ENCODE measurements at regions not wholly inside any gene's neighbourhood (a gene's known extent, or its start where the extent isn't known, plus 50 kb on each side); places are given as distances from the start of the nearest gene placed in this dataset.
A peak's percentile ranks its signal among the peaks of the same experiment; 100 is the strongest.

DNA sequence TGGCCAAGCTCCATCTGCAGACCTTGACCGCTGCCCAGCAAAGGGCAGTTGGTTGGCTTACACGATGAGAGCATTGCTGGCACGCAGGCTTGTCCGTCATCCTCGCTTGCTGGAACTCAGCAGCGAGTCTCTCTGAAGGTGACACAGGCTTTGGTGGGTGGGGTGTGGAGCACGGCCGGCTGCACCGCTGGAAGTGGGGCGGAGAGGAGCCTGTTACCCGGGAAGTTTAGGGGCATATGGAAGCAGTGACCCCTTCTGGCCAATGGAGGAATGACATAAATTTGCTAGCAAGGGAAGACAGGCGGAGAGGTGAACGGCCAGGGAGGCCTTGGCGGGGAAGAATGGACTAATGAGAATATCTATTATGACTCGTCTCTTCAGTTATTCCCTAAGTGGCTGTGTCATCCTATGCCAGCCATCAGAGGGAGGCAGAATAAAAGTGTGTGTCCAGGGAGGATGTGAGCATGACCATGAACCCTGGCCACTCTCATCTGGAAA, 65.9 kb upstream of the SDK2 start:
- no CpG with 5 or more reads among the region's 15 CpGs for WGBS (ENCODE audit: extremely low coverage, insufficient coverage, low lambda C conversion rate)
- no peak overlapping the region for H2BK5ac ChIP-seq (ENCODE audit: low read length)

DNA sequence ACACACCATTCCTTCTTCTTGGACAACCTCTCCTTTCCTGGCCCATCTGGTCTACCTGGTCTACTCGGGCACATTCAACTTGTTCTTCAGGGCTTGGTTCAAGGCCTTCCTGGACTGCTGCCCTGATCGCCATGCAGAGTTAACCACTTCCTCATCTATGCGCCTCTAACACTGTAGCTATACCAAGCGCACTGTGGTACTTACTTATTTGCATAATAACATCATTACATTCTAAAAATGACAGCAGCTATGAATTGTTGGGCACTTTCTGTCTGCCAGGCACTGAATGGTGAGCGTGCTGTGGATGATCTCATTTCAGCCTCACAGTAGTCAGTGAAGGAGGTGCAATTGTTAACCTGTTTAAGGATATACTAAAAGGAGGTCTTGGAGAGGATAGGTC, 66.9 kb upstream of the SDK2 start:
- no peak overlapping the region for H3K9ac ChIP-seq (ENCODE audit: low read length)
- no peak overlapping the region for H3K56ac ChIP-seq (ENCODE audit: low read length)
- DNase-seq: no peak
- no peaks in the 10 kb centered on the region for H3K27me3 ChIP-seq (ENCODE audit: insufficient read depth, low read length, poor library complexity)
- no peak overlapping the region for H3K23ac ChIP-seq (ENCODE audit: low read length)
- no peaks in the 10 kb centered on the region for H3K79me1 ChIP-seq (ENCODE audit: low read length)
- no peak overlapping the region for H2AK5ac ChIP-seq (ENCODE audit: low read length)
- no peak overlapping the region for H3K18ac ChIP-seq (ENCODE audit: low read length)
- no peak overlapping the region for H2BK15ac ChIP-seq (replicated peaks; ENCODE audit: low read depth)
- H3K27ac ChIP-seq (ENCODE audit: low read depth, low read length): no peak overlapping the region
- H4K8ac ChIP-seq (ENCODE audit: low read depth, low read length): no peak overlapping the region
- H2BK5ac ChIP-seq (ENCODE audit: low read length): no peak overlapping the region
- H4K5ac ChIP-seq (ENCODE audit: low read length): no peak overlapping the region
- no CpG with 5 or more reads among the region's 5 CpGs for WGBS (ENCODE audit: extremely low coverage, insufficient coverage, low lambda C conversion rate)
- H2BK120ac ChIP-seq (ENCODE audit: low read depth, low read length): no peak overlapping the region
- H3K4me2 ChIP-seq (ENCODE audit: low read length): no peak overlapping the region
- no peak overlapping the region for H3K4ac ChIP-seq (ENCODE audit: low read depth, low read length)
- H3K4me1 ChIP-seq (ENCODE audit: control insufficient read depth, low read depth, low read length): no peaks in the 10 kb centered on the region
- H3K36me3 ChIP-seq (ENCODE audit: control insufficient read depth, insufficient read depth, low read length): no peaks in the 10 kb centered on the region
- no peaks in the 10 kb centered on the region for H3K79me2 ChIP-seq (ENCODE audit: control insufficient read depth, insufficient read depth, low read length)
- no peak overlapping the region for H3K4me3 ChIP-seq (ENCODE audit: low read length)

More for the DNA sequence above, 65.9 kb upstream of the SDK2 start:
- no peaks in the 10 kb centered on the region for H3K79me2 ChIP-seq (ENCODE audit: control insufficient read depth, insufficient read depth, low read length)
- DNase-seq: peak; percentile 82
- H4K5ac ChIP-seq (ENCODE audit: low read length): no peak overlapping the region
- peak overlapping the region; percentile 12 for H3K9ac ChIP-seq (ENCODE audit: low read length)
- no peak overlapping the region for H3K23ac ChIP-seq (ENCODE audit: low read length)
- no peak overlapping the region for H3K27ac ChIP-seq (ENCODE audit: low read depth, low read length)
- H3K4me3 ChIP-seq (ENCODE audit: low read length): no peak overlapping the region
- no peaks in the 10 kb centered on the region for H3K27me3 ChIP-seq (ENCODE audit: insufficient read depth, low read length, poor library complexity)
- H2BK120ac ChIP-seq (ENCODE audit: low read depth, low read length): no peak overlapping the region
- H3K79me1 ChIP-seq (ENCODE audit: low read length): no peaks in the 10 kb centered on the region
- H3K4me1 ChIP-seq (ENCODE audit: control insufficient read depth, low read depth, low read length): no peaks in the 10 kb centered on the region
- H4K8ac ChIP-seq (ENCODE audit: low read depth, low read length): no peak overlapping the region
- H2AK5ac ChIP-seq (ENCODE audit: low read length): no peak overlapping the region
- no peak overlapping the region for H3K56ac ChIP-seq (ENCODE audit: low read length)
- H3K4me2 ChIP-seq (ENCODE audit: low read length): no peak overlapping the region
- no peaks in the 10 kb centered on the region for H3K36me3 ChIP-seq (ENCODE audit: control insufficient read depth, insufficient read depth, low read length)
- no peak overlapping the region for H3K4ac ChIP-seq (ENCODE audit: low read depth, low read length)
- H2BK15ac ChIP-seq (replicated peaks; ENCODE audit: low read depth): no peak overlapping the region
- no peak overlapping the region for H3K18ac ChIP-seq (ENCODE audit: low read length)

DNA sequence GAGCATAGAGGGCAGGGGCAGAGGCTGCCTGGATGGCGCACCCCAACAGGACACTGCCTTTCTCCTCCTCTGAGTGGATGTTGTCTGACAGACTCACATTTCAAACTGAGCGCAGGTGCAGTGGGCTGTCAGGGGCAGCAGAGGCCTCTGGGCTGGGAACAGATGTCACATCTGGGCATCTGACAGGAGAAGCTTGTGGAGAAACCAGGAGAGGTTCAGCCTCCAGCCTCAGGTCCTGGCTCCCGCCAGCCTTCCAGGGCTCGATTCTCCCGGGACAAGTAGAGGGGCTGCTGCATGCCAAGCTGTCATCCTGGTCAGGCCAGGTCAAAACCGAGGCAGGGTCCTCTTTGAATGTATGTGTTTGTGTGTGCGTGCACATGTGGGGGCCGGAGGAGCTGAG, 67.7 kb upstream of the SDK2 start:
- Histone ChIP-seq H3K36me3 (ENCODE audit: control insufficient read depth, insufficient read depth, low read length) (no peaks in the 10 kb centered on the region), H2BK120ac (ENCODE audit: low read depth, low read length) (no peak overlapping the region), H3K27me3 (ENCODE audit: insufficient read depth, low read length, poor library complexity) (no peaks in the 10 kb centered on the region), H3K9ac (ENCODE audit: low read length) (no peak overlapping the region), H2BK5ac (ENCODE audit: low read length) (no peak overlapping the region), H4K5ac (ENCODE audit: low read length) (no peak overlapping the region), H3K18ac (ENCODE audit: low read length) (no peak overlapping the region), H2BK15ac (replicated peaks; ENCODE audit: low read depth) (no peak overlapping the region), H3K56ac (ENCODE audit: low read length) (no peak overlapping the region), H3K27ac (ENCODE audit: low read depth, low read length) (no peak overlapping the region), H3K4me2 (ENCODE audit: low read length) (no peak overlapping the region), H3K4ac (ENCODE audit: low read depth, low read length) (no peak overlapping the region), H3K79me1 (ENCODE audit: low read length) (no peaks in the 10 kb centered on the region), H3K4me1 (ENCODE audit: control insufficient read depth, low read depth, low read length) (no peaks in the 10 kb centered on the region), H4K8ac (ENCODE audit: low read depth, low read length) (no peak overlapping the region), H3K23ac (ENCODE audit: low read length) (no peak overlapping the region), H3K4me3 (ENCODE audit: low read length) (no peak overlapping the region), H3K79me2 (ENCODE audit: control insufficient read depth, insufficient read depth, low read length) (no peaks in the 10 kb centered on the region), H2AK5ac (ENCODE audit: low read length) (no peak overlapping the region)
- WGBS (ENCODE audit: extremely low coverage, insufficient coverage, low lambda C conversion rate): no CpG with 5 or more reads among the region's 8 CpGs
- no peak for DNase-seq

DNA sequence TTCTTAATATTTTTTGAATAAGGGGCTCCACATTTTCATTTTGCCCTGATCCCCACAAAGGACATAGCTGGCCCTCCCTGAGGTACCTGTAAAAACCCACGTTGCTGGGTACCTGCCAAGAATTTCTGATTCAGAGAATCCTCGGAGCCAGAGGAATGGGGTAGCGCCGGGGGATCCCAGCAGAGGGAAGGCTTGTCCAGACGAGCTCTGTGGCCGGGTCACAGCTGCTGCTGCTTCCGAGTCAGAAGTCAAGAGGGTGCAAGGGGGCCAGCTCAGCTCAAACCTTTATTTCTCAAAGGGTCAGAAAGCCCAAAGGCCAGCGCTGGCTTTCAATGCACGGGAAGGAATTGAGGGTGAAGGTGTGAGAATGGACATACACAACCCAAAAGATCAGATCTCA, 68.9 kb upstream of the SDK2 start:
- no peak overlapping the region for H2BK120ac ChIP-seq (ENCODE audit: low read depth, low read length)
- no peaks in the 10 kb centered on the region for H3K36me3 ChIP-seq (ENCODE audit: control insufficient read depth, insufficient read depth, low read length)
- H3K4me1 ChIP-seq (ENCODE audit: control insufficient read depth, low read depth, low read length): no peaks in the 10 kb centered on the region
- H3K79me2 ChIP-seq (ENCODE audit: control insufficient read depth, insufficient read depth, low read length): no peaks in the 10 kb centered on the region
- H3K4me3 ChIP-seq (ENCODE audit: low read length): no peak overlapping the region
- H4K8ac ChIP-seq (ENCODE audit: low read depth, low read length): no peak overlapping the region
- no peak for DNase-seq
- H3K4me2 ChIP-seq (ENCODE audit: low read length): no peak overlapping the region
- WGBS (ENCODE audit: extremely low coverage, insufficient coverage, low lambda C conversion rate): no CpG with 5 or more reads among the region's 9 CpGs
- H2AK5ac ChIP-seq (ENCODE audit: low read length): no peak overlapping the region
- H4K5ac ChIP-seq (ENCODE audit: low read length): no peak overlapping the region
- H2BK15ac ChIP-seq (replicated peaks; ENCODE audit: low read depth): no peak overlapping the region
- H3K27ac ChIP-seq (ENCODE audit: low read depth, low read length): no peak overlapping the region
- H3K27me3 ChIP-seq (ENCODE audit: insufficient read depth, low read length, poor library complexity): no peaks in the 10 kb centered on the region
- H3K4ac ChIP-seq (ENCODE audit: low read depth, low read length): no peak overlapping the region
- no peak overlapping the region for H2BK5ac ChIP-seq (ENCODE audit: low read length)
- no peak overlapping the region for H3K56ac ChIP-seq (ENCODE audit: low read length)
- no peak overlapping the region for H3K23ac ChIP-seq (ENCODE audit: low read length)
- no peak overlapping the region for H3K9ac ChIP-seq (ENCODE audit: low read length)
- H3K18ac ChIP-seq (ENCODE audit: low read length): no peak overlapping the region
- H3K79me1 ChIP-seq (ENCODE audit: low read length): no peaks in the 10 kb centered on the region

DNA sequence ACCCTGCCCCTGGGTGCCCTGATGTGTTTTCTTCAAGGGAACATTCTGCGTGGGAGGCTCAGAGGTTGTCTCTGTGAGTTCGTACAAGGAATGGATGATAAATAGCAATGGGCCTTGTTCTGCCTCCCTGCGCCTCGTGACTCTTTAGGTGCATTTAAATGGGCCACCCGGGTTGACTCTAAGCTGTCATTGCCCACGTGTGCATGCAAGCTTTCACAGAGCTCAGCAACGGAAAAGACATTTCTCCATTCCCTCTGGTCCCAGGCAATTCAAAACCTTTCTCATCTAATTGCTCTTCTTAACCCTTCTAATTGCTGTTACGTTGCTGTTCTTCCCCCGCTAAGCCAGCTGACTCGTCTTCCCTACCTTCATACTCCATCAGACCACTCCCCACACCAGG, 71.5 kb upstream of the SDK2 start:
- Histone ChIP-seq H2BK5ac (ENCODE audit: low read length) (no peak overlapping the region), H3K4me3 (ENCODE audit: low read length) (no peak overlapping the region), H3K36me3 (ENCODE audit: control insufficient read depth, insufficient read depth, low read length) (no peaks in the 10 kb centered on the region), H3K9ac (ENCODE audit: low read length) (no peak overlapping the region), H4K5ac (ENCODE audit: low read length) (no peak overlapping the region), H3K4me2 (ENCODE audit: low read length) (no peak overlapping the region), H2AK5ac (ENCODE audit: low read length) (no peak overlapping the region), H3K27ac (ENCODE audit: low read depth, low read length) (no peak overlapping the region), H3K27me3 (ENCODE audit: insufficient read depth, low read length, poor library complexity) (no peaks in the 10 kb centered on the region), H3K79me1 (ENCODE audit: low read length) (no peaks in the 10 kb centered on the region), H3K56ac (ENCODE audit: low read length) (no peak overlapping the region), H3K23ac (ENCODE audit: low read length) (no peak overlapping the region), H3K18ac (ENCODE audit: low read length) (no peak overlapping the region), H2BK15ac (replicated peaks; ENCODE audit: low read depth) (no peak overlapping the region), H3K79me2 (ENCODE audit: control insufficient read depth, insufficient read depth, low read length) (no peaks in the 10 kb centered on the region), H3K4ac (ENCODE audit: low read depth, low read length) (no peak overlapping the region), H4K8ac (ENCODE audit: low read depth, low read length) (no peak overlapping the region), H2BK120ac (ENCODE audit: low read depth, low read length) (no peak overlapping the region), H3K4me1 (ENCODE audit: control insufficient read depth, low read depth, low read length) (no peaks in the 10 kb centered on the region)
- DNase-seq: no peak
- no CpG with 5 or more reads among the region's 10 CpGs for WGBS (ENCODE audit: extremely low coverage, insufficient coverage, low lambda C conversion rate)

DNA sequence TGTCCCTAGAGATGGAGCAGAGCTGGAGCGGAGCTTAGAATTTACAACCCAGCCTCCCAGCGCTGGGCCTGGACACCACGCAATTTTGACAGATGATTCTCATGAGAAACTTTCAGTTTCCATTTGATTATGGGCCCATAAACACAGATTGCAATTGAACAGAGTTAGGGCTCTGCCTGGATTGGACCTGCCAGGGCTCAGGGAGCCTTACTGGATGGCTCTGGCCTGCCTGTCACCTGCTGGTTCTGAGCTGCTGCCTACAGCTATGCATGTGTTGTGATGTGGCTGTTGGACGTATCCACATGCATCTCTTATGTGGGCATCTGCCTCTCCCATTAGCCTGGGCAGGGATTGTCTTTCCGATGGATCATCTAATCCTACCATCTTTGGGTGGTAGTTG, 73.4 kb upstream of the SDK2 start:
- Histone ChIP-seq H3K36me3 (ENCODE audit: control insufficient read depth, insufficient read depth, low read length) (no peaks in the 10 kb centered on the region), H2AK5ac (ENCODE audit: low read length) (no peak overlapping the region), H3K27me3 (ENCODE audit: insufficient read depth, low read length, poor library complexity) (no peaks in the 10 kb centered on the region), H4K8ac (ENCODE audit: low read depth, low read length) (no peak overlapping the region), H2BK120ac (ENCODE audit: low read depth, low read length) (no peak overlapping the region), H3K56ac (ENCODE audit: low read length) (no peak overlapping the region), H2BK15ac (replicated peaks; ENCODE audit: low read depth) (no peak overlapping the region), H3K4me1 (ENCODE audit: control insufficient read depth, low read depth, low read length) (no peaks in the 10 kb centered on the region), H3K79me2 (ENCODE audit: control insufficient read depth, insufficient read depth, low read length) (no peaks in the 10 kb centered on the region), H2BK5ac (ENCODE audit: low read length) (no peak overlapping the region), H3K79me1 (ENCODE audit: low read length) (no peaks in the 10 kb centered on the region), H4K5ac (ENCODE audit: low read length) (no peak overlapping the region), H3K27ac (ENCODE audit: low read depth, low read length) (no peak overlapping the region), H3K4me2 (ENCODE audit: low read length) (no peak overlapping the region), H3K18ac (ENCODE audit: low read length) (no peak overlapping the region), H3K4me3 (ENCODE audit: low read length) (no peak overlapping the region), H3K23ac (ENCODE audit: low read length) (no peak overlapping the region), H3K9ac (ENCODE audit: low read length) (no peak overlapping the region), H3K4ac (ENCODE audit: low read depth, low read length) (no peak overlapping the region)
- no peak for DNase-seq
- WGBS (ENCODE audit: extremely low coverage, insufficient coverage, low lambda C conversion rate): no CpG with 5 or more reads among the region's 5 CpGs

Data from mesendoderm (in vitro differentiated cells).